ENCODE measurements at regions not wholly inside any gene's neighbourhood (a gene's known extent, or its start where the extent isn't known, plus 50 kb on each side); places are given as distances from the start of the nearest gene placed in this dataset.

DNA sequence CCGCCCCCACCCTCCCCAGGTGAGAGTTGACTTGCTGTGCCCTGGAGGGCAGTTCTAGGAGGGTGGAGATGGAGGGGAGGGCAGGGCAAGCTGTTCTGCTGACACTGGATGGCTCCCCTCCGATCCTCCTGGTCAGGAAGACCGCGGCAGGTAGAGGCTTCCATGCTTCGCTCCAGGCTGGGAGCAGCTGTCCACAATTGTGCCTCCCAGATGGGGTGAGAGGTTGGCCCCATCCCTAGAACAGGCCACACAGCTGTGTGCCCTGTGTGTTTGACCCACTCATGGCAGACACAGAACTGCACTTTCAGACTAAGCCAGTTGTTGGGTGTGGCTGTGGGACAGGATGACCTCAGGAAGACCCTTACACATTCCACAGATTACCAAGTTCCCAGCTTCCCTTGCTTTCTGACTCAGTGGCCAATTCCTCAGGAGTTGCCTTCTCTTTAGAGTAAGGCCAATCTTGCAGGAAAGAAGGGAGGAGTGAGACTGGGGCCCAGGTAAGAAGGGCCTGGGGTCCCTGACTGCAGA, 72.1 kb upstream of the HSPA9 start (continued):
- TF ChIP-seq ZNF532 (CRISPR knock-in tag; IDR thresholded peaks at IDR 0.05; ENCODE audit: borderline replicate concordance) (no peak), MXD4 (CRISPR knock-in tag; IDR thresholded peaks at IDR 0.05; ENCODE audit: borderline replicate concordance) (no peak), ZNF423 (CRISPR knock-in tag; IDR thresholded peaks at IDR 0.05) (no peak), GTF2I (CRISPR knock-in tag; conservative IDR thresholded peaks at IDR 0.05) (no peak), RELA (CRISPR knock-in tag; IDR thresholded peaks at IDR 0.05; ENCODE audit: borderline replicate concordance) (no peak), NR1H2 (CRISPR knock-in tag; IDR thresholded peaks at IDR 0.05) (no peak), JUN (CRISPR knock-in tag; IDR thresholded peaks at IDR 0.05) (no peak), ZBTB21 (CRISPR knock-in tag; IDR thresholded peaks at IDR 0.05; ENCODE audit: borderline replicate concordance) (no peak), MLX (CRISPR knock-in tag; IDR thresholded peaks at IDR 0.05) (no peak), ZNF232 (CRISPR knock-in tag; IDR thresholded peaks at IDR 0.05) (no peak)

DNA sequence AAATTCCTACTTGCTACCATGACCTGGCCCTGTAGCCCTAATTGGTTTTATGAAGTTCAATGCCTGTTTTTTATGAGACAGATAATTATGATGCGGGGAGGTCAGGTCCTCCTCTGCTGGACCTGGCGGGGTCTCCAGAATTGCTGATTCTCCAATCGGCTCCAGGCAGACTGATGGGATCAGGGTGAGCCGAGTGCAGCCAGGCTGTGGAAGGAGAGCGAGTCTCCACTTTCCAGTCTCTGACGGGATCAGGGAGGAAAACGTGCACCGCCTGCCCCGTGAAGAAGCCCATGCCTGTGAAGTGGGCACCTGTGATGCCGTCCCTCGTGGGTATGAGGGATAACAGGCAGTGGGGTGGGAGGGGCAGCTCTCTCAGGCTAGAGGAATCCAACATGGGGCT, 71.5 kb upstream of the HSPA9 start:
- H3K36me3 Mint-ChIP-seq = no peaks in the 10 kb centered on the region
- no peak overlapping the region for H3K4me3 Mint-ChIP-seq
- CTCF ChIA-PET = no interaction called here
- H3K27ac Mint-ChIP-seq = no peak overlapping the region
- TF ChIP-seq JUN (CRISPR knock-in tag; IDR thresholded peaks at IDR 0.05) (no peak), NR3C1 (CRISPR knock-in tag; conservative IDR thresholded peaks at IDR 0.05; ENCODE audit: low read depth) (no peak), ATF1 (CRISPR knock-in tag; IDR thresholded peaks at IDR 0.05) (no peak), STAT6 (CRISPR knock-in tag; conservative IDR thresholded peaks at IDR 0.05; ENCODE audit: low read depth) (no peak)
- ATAC-seq (no peak), DNase-seq (ENCODE audit: low spot score) (no peak)
- POLR2A ChIA-PET = interaction anchor here (0.9 kb wide), 1 partner anchor 26 kb away, joined by 4 read pairs; no protein-coding TSS in a partner anchor
- H3K4me1 Mint-ChIP-seq = peaks cover 41% of the 10 kb centered on the region
- H3K9me3 Mint-ChIP-seq = no peaks in the 10 kb centered on the region
- no peaks in the 10 kb centered on the region for H3K27me3 Mint-ChIP-seq (ENCODE audit: low read depth)

GRCh38 chr5:138645778-138646575, 70.8 kb upstream of the HSPA9 start:
- H3K9me3 Mint-ChIP-seq = no peaks in the 10 kb centered on the region
- no peak overlapping the region for H3K4me3 Mint-ChIP-seq
- peaks cover 45% of the 10 kb centered on the region for H3K4me1 Mint-ChIP-seq
- no peak for ATAC-seq
- DNase-seq (ENCODE audit: low spot score) = no peak
- POLR2A ChIA-PET = interaction anchor here (0.5 kb wide), 1 partner anchor 107 kb away, joined by 3 read pairs; no protein-coding TSS in a partner anchor
- no peaks in the 10 kb centered on the region for H3K36me3 Mint-ChIP-seq
- CTCF ChIA-PET = interaction anchor here (0.5 kb wide), 1 partner anchor 335 kb away, joined by 4 read pairs; no protein-coding TSS in a partner anchor
- no peak overlapping the region for H3K27ac Mint-ChIP-seq
- H3K27me3 Mint-ChIP-seq (ENCODE audit: low read depth) = no peaks in the 10 kb centered on the region
- no peak for TF ChIP-seq ZNF232 (CRISPR knock-in tag; IDR thresholded peaks at IDR 0.05)
- TF ChIP-seq, protein P1, sequence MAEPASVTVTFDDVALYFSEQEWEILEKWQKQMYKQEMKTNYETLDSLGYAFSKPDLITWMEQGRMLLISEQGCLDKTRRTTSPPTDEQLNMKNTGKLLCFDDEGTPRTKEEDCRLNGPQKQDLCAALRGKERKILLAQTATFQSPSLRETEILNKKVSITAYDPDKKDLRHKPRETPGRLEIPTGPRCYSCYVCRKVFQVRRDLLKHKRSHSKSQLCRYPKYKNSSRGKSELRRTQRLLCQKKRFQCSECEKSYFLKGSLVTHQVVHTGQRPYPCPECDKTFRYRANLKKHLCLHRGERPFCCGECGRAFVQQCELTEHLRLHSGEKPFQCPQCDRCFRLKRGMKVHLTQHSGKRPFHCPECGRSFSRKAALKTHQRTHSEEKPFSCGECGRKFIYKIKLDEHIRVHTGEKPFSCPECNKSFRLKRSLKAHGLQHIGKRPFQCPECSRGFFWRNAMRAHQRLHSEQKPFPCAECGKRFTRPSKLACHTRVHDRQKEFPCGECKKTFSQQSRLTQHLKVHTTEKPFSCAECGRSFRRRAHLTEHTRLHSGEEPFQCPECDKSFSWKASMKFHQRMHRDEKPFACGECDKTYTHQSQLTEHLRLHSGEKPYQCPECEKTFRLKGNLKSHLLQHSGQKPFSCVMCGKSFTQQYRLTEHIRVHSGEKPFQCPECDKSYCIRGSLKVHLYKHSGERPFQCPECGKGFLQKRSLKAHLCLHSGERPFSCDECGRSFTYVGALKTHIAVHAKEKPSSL (CRISPR knock-in tag; conservative IDR thresholded peaks at IDR 0.05) = no peak
- no peak for TF ChIP-seq RELA (CRISPR knock-in tag; IDR thresholded peaks at IDR 0.05; ENCODE audit: borderline replicate concordance)
- TF ChIP-seq ESRRA (CRISPR knock-in tag; IDR thresholded peaks at IDR 0.05; ENCODE audit: borderline replicate concordance) = no peak
- TF ChIP-seq, protein P2, sequence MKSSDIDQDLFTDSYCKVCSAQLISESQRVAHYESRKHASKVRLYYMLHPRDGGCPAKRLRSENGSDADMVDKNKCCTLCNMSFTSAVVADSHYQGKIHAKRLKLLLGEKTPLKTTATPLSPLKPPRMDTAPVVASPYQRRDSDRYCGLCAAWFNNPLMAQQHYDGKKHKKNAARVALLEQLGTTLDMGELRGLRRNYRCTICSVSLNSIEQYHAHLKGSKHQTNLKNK (CRISPR knock-in tag; IDR thresholded peaks at IDR 0.05) = no peak
- TF ChIP-seq PRRX2 (CRISPR knock-in tag; IDR thresholded peaks at IDR 0.05) = no peak
- TF ChIP-seq, protein P3, sequence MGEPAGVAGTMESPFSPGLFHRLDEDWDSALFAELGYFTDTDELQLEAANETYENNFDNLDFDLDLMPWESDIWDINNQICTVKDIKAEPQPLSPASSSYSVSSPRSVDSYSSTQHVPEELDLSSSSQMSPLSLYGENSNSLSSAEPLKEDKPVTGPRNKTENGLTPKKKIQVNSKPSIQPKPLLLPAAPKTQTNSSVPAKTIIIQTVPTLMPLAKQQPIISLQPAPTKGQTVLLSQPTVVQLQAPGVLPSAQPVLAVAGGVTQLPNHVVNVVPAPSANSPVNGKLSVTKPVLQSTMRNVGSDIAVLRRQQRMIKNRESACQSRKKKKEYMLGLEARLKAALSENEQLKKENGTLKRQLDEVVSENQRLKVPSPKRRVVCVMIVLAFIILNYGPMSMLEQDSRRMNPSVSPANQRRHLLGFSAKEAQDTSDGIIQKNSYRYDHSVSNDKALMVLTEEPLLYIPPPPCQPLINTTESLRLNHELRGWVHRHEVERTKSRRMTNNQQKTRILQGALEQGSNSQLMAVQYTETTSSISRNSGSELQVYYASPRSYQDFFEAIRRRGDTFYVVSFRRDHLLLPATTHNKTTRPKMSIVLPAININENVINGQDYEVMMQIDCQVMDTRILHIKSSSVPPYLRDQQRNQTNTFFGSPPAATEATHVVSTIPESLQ (CRISPR knock-in tag; IDR thresholded peaks at IDR 0.05) = no peak
- TF ChIP-seq GRHL2 (CRISPR knock-in tag; IDR thresholded peaks at IDR 0.05; ENCODE audit: insufficient replicate concordance, severe bottlenecking) = no peak
